WTC11 (cell line): ENCODE measurements at regions not wholly inside any gene's neighbourhood (a gene's known extent, or its start where the extent isn't known, plus 50 kb on each side); places are given as distances from the start of the nearest gene placed in this dataset.

ENCODE experiments used
- ATAC-seq: fragments of 200-7000 bp; cut with Tn5 transposase; 2 replicates; pipeline ENCODE4 v1.10.0; 2021; ENCODE audit warnings: mild to moderate bottlenecking, moderate library complexity
- CTCF ChIA-PET: fragments of 300-600 bp; sonication (Branson Sonifier 250); formaldehyde crosslinking; loops from one replicate; lab custom pipeline; 2021; ENCODE audit warnings: antibody characterized with exemption; lab: Charles Lee
- POLR2A ChIA-PET: fragments of 350-600 bp; sonication (Branson Sonifier 250); formaldehyde crosslinking; loops from one replicate; lab custom pipeline; 2021; ENCODE audit warnings: antibody characterized with exemption; lab: Charles Lee
- DNase-seq: peaks from one replicate; pipeline ENCODE4 v3.0.0; 2021; ENCODE audit warnings: low spot score
- H3K27ac Mint-ChIP-seq: 2 replicates; pipeline ENCODE4 v1.8.0; 2021; ENCODE audit warnings: mixed read lengths
- H3K27me3 Mint-ChIP-seq: 2 replicates; pipeline ENCODE4 v1.8.0; 2021; ENCODE audit warnings: low read depth, mild to moderate bottlenecking, moderate library complexity, mixed read lengths
- H3K36me3 Mint-ChIP-seq: 2 replicates; pipeline ENCODE4 v1.8.0; 2021; ENCODE audit warnings: mixed read lengths
- H3K4me1 Mint-ChIP-seq: 2 replicates; pipeline ENCODE4 v1.8.0; 2022; ENCODE audit warnings: mixed read lengths
- H3K4me3 Mint-ChIP-seq: 2 replicates; pipeline ENCODE4 v1.8.0; 2021; ENCODE audit warnings: mild to moderate bottlenecking, moderate library complexity, mixed read lengths
- H3K9me3 Mint-ChIP-seq: 2 replicates; pipeline ENCODE4 v1.8.0; 2021; ENCODE audit warnings: mixed read lengths
- ARID4B ChIP-seq: sonication (generic); formaldehyde crosslinking; IDR thresholded peaks from 2 replicates; pipeline ENCODE4 v1.8.0; 2023; ENCODE audit warnings: missing genetic modification reagents, mild to moderate bottlenecking, borderline replicate concordance
- CREB1 ChIP-seq: sonication (generic); formaldehyde crosslinking; IDR thresholded peaks from 2 replicates; pipeline ENCODE4 v1.8.0; 2023; ENCODE audit warnings: mild to moderate bottlenecking, missing genetic modification reagents
- CREM ChIP-seq: sonication (generic); formaldehyde crosslinking; IDR thresholded peaks from 2 replicates; pipeline ENCODE4 v1.8.1; 2022; ENCODE audit warnings: mild to moderate bottlenecking, missing genetic modification reagents, moderate library complexity
- E2F5 ChIP-seq: sonication (generic); formaldehyde crosslinking; IDR thresholded peaks from 2 replicates; pipeline ENCODE4 v1.8.1; 2022; ENCODE audit warnings: mild to moderate bottlenecking, moderate library complexity, missing genetic modification reagents
- EMX1 ChIP-seq: fragments of 250-450 bp; sonication (Bioruptor Pico); IDR thresholded peaks from 2 replicates; pipeline ENCODE4 v1.8.0; 2021; ENCODE audit warnings: mild to moderate bottlenecking
- GABPB1 ChIP-seq: sonication (generic); formaldehyde crosslinking; IDR thresholded peaks from 2 replicates; pipeline ENCODE4 v1.8.1; 2023; ENCODE audit warnings: mild to moderate bottlenecking, missing genetic modification reagents
- JAZF1 ChIP-seq: fragments of 250-450 bp; sonication (Bioruptor Pico); IDR thresholded peaks from 2 replicates; pipeline ENCODE4 v1.9.0; 2021; ENCODE audit warnings: moderate library complexity, mild to moderate bottlenecking, inconsistent platforms
- NFATC4 ChIP-seq: fragments of 250-450 bp; sonication (Bioruptor Pico); IDR thresholded peaks from 2 replicates; pipeline ENCODE4 v1.9.0; 2021; ENCODE audit warnings: mild to moderate bottlenecking
- PRDM15 ChIP-seq: sonication (generic); formaldehyde crosslinking; IDR thresholded peaks from 2 replicates; pipeline ENCODE4 v1.8.0; 2022; ENCODE audit warnings: missing genetic modification reagents
- RELA ChIP-seq: sonication (generic); formaldehyde crosslinking; IDR thresholded peaks from 2 replicates; pipeline ENCODE4 v1.8.1; 2022; ENCODE audit warnings: missing genetic modification reagents, mild to moderate bottlenecking, borderline replicate concordance
- SP1 ChIP-seq: sonication (generic); formaldehyde crosslinking; conservative IDR thresholded peaks from 2 replicates; pipeline ENCODE4 v1.8.1; 2022; ENCODE audit warnings: missing genetic modification reagents
- TEAD1 ChIP-seq: sonication (generic); formaldehyde crosslinking; IDR thresholded peaks from 2 replicates; pipeline ENCODE4 v1.8.0; 2022; ENCODE audit warnings: mild to moderate bottlenecking, missing genetic modification reagents
- ZNF232 ChIP-seq: sonication (generic); formaldehyde crosslinking; IDR thresholded peaks from 2 replicates; pipeline ENCODE4 v1.8.0; 2022; ENCODE audit warnings: mild to moderate bottlenecking, missing genetic modification reagents
- ZNF416 ChIP-seq: fragments of 250-450 bp; sonication (Bioruptor Pico); IDR thresholded peaks from 2 replicates; pipeline ENCODE4 v1.9.0; 2021; ENCODE audit warnings: mild to moderate bottlenecking, inconsistent platforms
- TF ChIP-seq, protein P1 (sequence below): fragments of 200-600 bp; IDR thresholded peaks from 2 replicates; pipeline ENCODE4 v1.8.0; 2022; ENCODE audit warnings: antibody characterized with exemption
- TF ChIP-seq, protein P2 (sequence below): sonication (generic); formaldehyde crosslinking; IDR thresholded peaks from 2 replicates; pipeline ENCODE4 v1.8.1; 2022; ENCODE audit warnings: low read depth, missing genetic modification reagents, borderline replicate concordance
- TF ChIP-seq, protein P3 (sequence below): sonication (generic); formaldehyde crosslinking; IDR thresholded peaks from 2 replicates; pipeline ENCODE4 v1.8.1; 2022; ENCODE audit warnings: low read depth, mild to moderate bottlenecking, moderate library complexity, missing genetic modification reagents, borderline replicate concordance
- TF ChIP-seq, protein P4 (sequence below): sonication (generic); formaldehyde crosslinking; IDR thresholded peaks from 2 replicates; pipeline ENCODE4 v1.8.1; 2023; ENCODE audit warnings: mild to moderate bottlenecking, missing genetic modification reagents, moderate library complexity
- TF ChIP-seq, protein P5 (sequence below): fragments of 250-450 bp; sonication (Bioruptor Pico); IDR thresholded peaks from 2 replicates; pipeline ENCODE4 v1.8.0; 2021; ENCODE audit warnings: mild to moderate bottlenecking

DNA sequence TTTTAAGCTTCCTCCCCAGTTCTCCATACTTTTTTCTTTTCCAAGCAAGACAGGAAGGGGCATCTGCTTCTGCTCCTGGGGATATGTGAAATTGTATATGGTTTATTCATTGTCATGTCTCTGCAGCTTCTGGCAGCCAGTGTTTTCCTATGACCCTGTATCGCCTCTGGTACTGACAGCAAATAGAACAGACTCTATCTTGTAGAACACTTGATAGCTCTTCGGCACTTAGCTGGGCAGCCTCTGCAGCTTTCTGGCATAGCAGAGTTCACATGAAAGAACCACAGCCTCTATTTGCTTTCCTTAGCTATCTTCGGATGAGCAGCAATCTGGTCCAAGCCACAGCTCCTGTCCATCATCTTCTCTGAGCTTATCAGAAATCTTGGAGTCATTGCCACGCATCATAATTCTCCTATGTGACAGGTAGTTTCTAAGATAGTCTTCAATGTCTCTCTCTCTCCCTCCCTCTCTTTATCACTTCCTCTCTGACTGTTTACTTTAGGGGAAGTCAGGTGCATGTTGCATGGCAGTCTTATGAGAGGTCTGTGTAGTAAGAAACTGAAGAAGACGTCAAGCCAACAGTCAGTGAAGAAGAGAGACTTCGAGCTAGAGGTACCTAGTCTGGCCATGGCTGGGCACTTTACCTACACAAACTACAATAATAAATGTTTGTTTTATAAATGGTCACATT, 627.7 kb upstream of the CDH2 start (continued):
- TF ChIP-seq, protein P1, sequence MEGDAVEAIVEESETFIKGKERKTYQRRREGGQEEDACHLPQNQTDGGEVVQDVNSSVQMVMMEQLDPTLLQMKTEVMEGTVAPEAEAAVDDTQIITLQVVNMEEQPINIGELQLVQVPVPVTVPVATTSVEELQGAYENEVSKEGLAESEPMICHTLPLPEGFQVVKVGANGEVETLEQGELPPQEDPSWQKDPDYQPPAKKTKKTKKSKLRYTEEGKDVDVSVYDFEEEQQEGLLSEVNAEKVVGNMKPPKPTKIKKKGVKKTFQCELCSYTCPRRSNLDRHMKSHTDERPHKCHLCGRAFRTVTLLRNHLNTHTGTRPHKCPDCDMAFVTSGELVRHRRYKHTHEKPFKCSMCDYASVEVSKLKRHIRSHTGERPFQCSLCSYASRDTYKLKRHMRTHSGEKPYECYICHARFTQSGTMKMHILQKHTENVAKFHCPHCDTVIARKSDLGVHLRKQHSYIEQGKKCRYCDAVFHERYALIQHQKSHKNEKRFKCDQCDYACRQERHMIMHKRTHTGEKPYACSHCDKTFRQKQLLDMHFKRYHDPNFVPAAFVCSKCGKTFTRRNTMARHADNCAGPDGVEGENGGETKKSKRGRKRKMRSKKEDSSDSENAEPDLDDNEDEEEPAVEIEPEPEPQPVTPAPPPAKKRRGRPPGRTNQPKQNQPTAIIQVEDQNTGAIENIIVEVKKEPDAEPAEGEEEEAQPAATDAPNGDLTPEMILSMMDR, result no peak
- TF ChIP-seq, protein P2, sequence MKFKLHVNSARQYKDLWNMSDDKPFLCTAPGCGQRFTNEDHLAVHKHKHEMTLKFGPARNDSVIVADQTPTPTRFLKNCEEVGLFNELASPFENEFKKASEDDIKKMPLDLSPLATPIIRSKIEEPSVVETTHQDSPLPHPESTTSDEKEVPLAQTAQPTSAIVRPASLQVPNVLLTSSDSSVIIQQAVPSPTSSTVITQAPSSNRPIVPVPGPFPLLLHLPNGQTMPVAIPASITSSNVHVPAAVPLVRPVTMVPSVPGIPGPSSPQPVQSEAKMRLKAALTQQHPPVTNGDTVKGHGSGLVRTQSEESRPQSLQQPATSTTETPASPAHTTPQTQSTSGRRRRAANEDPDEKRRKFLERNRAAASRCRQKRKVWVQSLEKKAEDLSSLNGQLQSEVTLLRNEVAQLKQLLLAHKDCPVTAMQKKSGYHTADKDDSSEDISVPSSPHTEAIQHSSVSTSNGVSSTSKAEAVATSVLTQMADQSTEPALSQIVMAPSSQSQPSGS (CRISPR knock-in tag), result no peak
- no peak for TF ChIP-seq CREB1

GRCh38 chr18:28802546-28802945, 625.6 kb upstream of the CDH2 start:
- POLR2A ChIA-PET, result no interaction called here
- H3K4me3 Mint-ChIP-seq, result no peak overlapping the region
- no peaks in the 10 kb centered on the region for H3K36me3 Mint-ChIP-seq
- H3K27me3 Mint-ChIP-seq, result no peaks in the 10 kb centered on the region
- no peak for DNase-seq
- CTCF ChIA-PET, result no interaction called here
- peaks cover 9% of the 10 kb centered on the region; the same call in 1 of the 2 replicates for H3K4me1 Mint-ChIP-seq
- no peak for TF ChIP-seq NFATC4 (CRISPR knock-in tag)
- TF ChIP-seq, protein P3, sequence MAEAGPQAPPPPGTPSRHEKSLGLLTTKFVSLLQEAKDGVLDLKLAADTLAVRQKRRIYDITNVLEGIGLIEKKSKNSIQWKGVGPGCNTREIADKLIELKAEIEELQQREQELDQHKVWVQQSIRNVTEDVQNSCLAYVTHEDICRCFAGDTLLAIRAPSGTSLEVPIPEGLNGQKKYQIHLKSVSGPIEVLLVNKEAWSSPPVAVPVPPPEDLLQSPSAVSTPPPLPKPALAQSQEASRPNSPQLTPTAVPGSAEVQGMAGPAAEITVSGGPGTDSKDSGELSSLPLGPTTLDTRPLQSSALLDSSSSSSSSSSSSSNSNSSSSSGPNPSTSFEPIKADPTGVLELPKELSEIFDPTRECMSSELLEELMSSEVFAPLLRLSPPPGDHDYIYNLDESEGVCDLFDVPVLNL, result no peak
- no peak for TF ChIP-seq GABPB1 (CRISPR knock-in tag)
- no peak for TF ChIP-seq RELA (CRISPR knock-in tag)
- TF ChIP-seq, protein P4, sequence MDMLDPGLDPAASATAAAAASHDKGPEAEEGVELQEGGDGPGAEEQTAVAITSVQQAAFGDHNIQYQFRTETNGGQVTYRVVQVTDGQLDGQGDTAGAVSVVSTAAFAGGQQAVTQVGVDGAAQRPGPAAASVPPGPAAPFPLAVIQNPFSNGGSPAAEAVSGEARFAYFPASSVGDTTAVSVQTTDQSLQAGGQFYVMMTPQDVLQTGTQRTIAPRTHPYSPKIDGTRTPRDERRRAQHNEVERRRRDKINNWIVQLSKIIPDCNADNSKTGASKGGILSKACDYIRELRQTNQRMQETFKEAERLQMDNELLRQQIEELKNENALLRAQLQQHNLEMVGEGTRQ, result no peak
- no peak for TF ChIP-seq TEAD1
- no peak for TF ChIP-seq ARID4B
- no peak for TF ChIP-seq ZNF416 (CRISPR knock-in tag)
- TF ChIP-seq CREM (CRISPR knock-in tag), result no peak
- TF ChIP-seq, protein P5, sequence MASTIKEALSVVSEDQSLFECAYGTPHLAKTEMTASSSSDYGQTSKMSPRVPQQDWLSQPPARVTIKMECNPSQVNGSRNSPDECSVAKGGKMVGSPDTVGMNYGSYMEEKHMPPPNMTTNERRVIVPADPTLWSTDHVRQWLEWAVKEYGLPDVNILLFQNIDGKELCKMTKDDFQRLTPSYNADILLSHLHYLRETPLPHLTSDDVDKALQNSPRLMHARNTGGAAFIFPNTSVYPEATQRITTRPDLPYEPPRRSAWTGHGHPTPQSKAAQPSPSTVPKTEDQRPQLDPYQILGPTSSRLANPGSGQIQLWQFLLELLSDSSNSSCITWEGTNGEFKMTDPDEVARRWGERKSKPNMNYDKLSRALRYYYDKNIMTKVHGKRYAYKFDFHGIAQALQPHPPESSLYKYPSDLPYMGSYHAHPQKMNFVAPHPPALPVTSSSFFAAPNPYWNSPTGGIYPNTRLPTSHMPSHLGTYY, result no peak
- no peak for TF ChIP-seq SP1
- TF ChIP-seq PRDM15 (CRISPR knock-in tag), result no peak
- no peak for TF ChIP-seq ZNF232 (CRISPR knock-in tag)
- TF ChIP-seq EMX1 (CRISPR knock-in tag), result no peak
- no peak for TF ChIP-seq JAZF1 (CRISPR knock-in tag)
- TF ChIP-seq E2F5 (CRISPR knock-in tag), result no peak
- ATAC-seq, result no peak
- no peak overlapping the region for H3K27ac Mint-ChIP-seq
- no peaks in the 10 kb centered on the region for H3K9me3 Mint-ChIP-seq
